GM06990 (cell line): ENCODE measurements at regions not wholly inside any gene's neighbourhood (a gene's known extent, or its start where the extent isn't known, plus 50 kb on each side); places are given as distances from the start of the nearest gene placed in this dataset.

Experiments
- DNase-seq: peaks from one replicate; pipeline ENCODE4 v3.0.0-alpha.2; 2011; ENCODE audit not compliant: insufficient read length; ENCODE audit errors: extremely low read depth
- H3K27me3 ChIP-seq: replicated peaks from 2 replicates; pipeline ENCODE4 v1.6.0; 2011; ENCODE audit warnings: low read length; ENCODE audit not compliant: control insufficient read depth, insufficient read depth
- H3K36me3 ChIP-seq: 2 replicates; pipeline ENCODE4 v1.5.1; 2011; ENCODE audit warnings: low read length; ENCODE audit not compliant: control insufficient read depth, insufficient read depth
- H3K4me3 ChIP-seq: replicated peaks from 2 replicates; pipeline ENCODE4 v1.5.1; 2011; ENCODE audit warnings: low read depth, mild to moderate bottlenecking, control low read depth, low read length
- TF ChIP-seq, protein P1 (sequence below): IDR thresholded peaks from 2 replicates; pipeline ENCODE4 v1.5.1; 2011; ENCODE audit warnings: low read length, control low read depth, mild to moderate bottlenecking, inconsistent platforms; ENCODE audit not compliant: insufficient read depth, poor library complexity, severe bottlenecking

DNA sequence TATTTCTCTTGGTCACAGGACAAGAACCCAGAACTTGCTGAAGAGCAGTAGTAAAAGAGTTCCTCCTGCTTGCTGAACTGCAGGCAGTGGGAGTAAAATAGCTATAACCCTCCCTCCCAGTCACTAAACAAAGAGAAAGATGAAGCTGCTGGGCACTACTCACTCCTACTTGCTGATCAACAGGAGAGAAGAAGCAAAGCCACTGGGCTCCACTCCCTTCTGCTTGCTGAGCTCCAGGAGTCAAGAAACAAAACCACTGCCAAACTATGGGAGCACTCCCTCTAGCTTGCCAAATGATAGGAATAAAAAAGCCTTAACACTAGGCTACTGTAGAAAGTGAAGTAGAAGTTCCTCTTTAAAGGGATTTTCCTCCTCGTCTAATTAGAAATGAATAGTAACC is 155.3 kb downstream of the RASSF9 start:
- TF ChIP-seq, protein P1, sequence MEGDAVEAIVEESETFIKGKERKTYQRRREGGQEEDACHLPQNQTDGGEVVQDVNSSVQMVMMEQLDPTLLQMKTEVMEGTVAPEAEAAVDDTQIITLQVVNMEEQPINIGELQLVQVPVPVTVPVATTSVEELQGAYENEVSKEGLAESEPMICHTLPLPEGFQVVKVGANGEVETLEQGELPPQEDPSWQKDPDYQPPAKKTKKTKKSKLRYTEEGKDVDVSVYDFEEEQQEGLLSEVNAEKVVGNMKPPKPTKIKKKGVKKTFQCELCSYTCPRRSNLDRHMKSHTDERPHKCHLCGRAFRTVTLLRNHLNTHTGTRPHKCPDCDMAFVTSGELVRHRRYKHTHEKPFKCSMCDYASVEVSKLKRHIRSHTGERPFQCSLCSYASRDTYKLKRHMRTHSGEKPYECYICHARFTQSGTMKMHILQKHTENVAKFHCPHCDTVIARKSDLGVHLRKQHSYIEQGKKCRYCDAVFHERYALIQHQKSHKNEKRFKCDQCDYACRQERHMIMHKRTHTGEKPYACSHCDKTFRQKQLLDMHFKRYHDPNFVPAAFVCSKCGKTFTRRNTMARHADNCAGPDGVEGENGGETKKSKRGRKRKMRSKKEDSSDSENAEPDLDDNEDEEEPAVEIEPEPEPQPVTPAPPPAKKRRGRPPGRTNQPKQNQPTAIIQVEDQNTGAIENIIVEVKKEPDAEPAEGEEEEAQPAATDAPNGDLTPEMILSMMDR, result no peak
- H3K36me3 ChIP-seq, result no peaks in the 10 kb centered on the region
- H3K27me3 ChIP-seq, result no peaks in the 10 kb centered on the region
- no peak overlapping the region for H3K4me3 ChIP-seq
- DNase-seq, result no peak

DNA sequence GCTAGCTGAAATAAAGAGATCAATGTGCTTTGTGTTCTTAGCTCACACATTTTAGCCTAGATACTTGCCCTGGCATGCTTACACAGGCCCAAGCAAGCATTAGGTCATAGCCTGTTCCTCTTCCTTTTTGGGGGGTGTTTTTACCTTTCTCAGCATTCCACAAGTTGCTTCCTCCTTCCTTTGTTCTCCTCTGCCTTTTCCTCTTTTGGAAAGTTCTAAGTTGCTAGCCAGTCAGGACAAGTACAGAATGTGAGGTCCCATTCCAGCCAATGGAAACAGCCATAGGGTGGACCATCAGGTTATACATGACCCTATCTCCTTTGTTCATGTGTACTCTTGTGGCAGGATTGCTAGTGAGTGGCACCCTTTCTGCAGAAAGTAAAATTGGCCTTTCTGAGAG is 154.9 kb downstream of the RASSF9 start:
- H3K36me3 ChIP-seq, result no peaks in the 10 kb centered on the region
- H3K4me3 ChIP-seq, result no peak overlapping the region
- TF ChIP-seq, protein P1, result no peak
- no peak for DNase-seq
- H3K27me3 ChIP-seq, result no peaks in the 10 kb centered on the region

DNA sequence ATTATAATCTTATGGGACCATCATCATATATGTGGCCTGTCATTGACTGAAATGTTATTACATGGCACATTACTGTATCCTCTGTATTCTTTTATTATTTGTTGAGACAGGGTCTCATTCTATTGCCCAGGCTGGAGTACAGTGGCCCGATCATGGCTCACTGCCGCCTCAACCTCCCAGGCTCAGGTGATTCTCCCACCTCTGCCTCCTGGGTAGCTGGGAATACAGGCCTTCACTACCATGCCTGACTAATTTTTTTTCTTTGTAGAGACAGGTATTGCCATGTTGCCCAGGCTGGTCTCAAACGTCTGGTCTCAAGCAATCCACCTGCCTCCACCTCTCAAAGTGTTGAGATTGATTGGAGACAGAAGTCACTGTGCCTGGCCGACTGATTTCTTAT is 153.2 kb downstream of the RASSF9 start:
- DNase-seq, result no peak
- TF ChIP-seq, protein P1, result no peak
- no peaks in the 10 kb centered on the region for H3K27me3 ChIP-seq
- H3K36me3 ChIP-seq, result no peaks in the 10 kb centered on the region
- H3K4me3 ChIP-seq, result no peak overlapping the region

DNA sequence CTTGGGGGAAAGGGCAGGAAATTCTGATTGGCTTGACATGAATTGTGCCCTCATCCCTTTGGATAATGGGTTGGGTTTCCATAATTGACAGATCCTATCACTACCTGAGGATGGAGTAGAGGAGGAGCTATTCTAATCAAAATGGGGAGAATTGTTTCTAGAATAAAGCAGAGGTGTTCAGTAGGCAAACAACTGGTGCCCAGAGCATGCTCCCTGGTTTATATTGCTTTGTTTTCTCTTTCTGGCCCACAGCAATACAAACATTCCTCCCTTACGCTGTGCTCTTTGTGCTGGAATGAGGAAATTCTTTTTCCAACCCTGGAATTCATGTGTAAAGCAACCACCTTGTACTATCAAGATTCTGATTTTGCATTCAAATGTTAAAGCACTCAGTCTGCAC is 147.4 kb downstream of the RASSF9 start:
- no peaks in the 10 kb centered on the region for H3K36me3 ChIP-seq
- H3K4me3 ChIP-seq, result no peak overlapping the region
- no peaks in the 10 kb centered on the region for H3K27me3 ChIP-seq
- TF ChIP-seq, protein P1, result no peak
- DNase-seq, result no peak

DNA sequence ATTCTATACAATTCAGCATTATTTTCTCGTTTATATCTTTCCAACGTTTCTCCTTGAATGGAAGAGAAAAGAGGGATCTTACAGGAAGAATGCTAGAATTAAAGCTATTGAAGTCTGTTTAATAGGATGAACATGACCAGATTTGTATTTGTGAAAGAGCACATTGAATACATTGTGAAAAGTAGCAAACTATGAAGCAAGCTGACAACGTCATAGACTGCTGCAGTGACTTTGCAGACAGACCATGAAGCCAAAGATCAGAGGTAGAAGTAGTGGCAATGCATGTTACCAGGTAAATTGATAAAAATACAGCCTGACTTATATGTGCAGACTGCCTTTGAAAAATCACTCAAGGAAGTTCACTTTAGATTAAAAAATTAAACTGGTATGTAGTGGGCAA is 146.1 kb downstream of the RASSF9 start:
- Histone ChIP-seq H3K27me3 (no peaks in the 10 kb centered on the region), H3K4me3 (no peak overlapping the region), H3K36me3 (no peaks in the 10 kb centered on the region)
- DNase-seq, result no peak
- TF ChIP-seq, protein P1, result no peak

DNA sequence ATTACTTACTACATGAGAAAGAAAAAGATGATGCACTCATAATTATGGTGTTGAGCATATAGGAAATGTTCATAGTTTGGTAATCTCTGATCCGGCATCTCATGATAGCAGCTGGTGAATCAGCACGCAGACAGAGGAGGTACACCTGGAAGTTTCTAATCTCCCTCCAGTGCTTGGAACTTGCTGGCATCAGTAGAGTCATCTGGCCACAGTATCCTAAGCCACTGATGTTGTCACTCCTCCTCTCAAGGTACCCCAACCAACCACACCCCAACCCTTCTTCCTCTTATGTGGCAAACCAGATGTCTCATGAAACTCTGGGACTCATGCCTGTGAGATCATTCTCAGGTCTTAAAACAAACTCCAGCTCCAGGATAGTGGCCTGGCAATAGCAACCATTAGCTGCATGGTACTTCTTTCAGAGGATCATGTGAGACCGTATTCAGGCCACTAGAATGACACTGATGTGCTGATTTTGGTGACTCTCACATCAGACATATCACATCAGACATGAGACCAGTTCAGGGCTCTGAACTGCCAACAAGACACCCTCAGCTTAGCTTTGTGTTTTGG is 143.0 kb downstream of the RASSF9 start:
- H3K27me3 ChIP-seq, result no peaks in the 10 kb centered on the region
- no peak for DNase-seq
- no peaks in the 10 kb centered on the region for H3K36me3 ChIP-seq
- TF ChIP-seq, protein P1, result no peak
- H3K4me3 ChIP-seq, result no peak overlapping the region
